WTC11 (cell line): ENCODE measurements at regions not wholly inside any gene's neighbourhood (a gene's known extent, or its start where the extent isn't known, plus 50 kb on each side); places are given as distances from the start of the nearest gene placed in this dataset.

Experiments
- ATAC-seq: fragments of 200-7000 bp; cut with Tn5 transposase; 2 replicates; pipeline ENCODE4 v1.10.0; 2021; ENCODE audit warnings: mild to moderate bottlenecking, moderate library complexity
- CTCF ChIA-PET: fragments of 300-600 bp; sonication (Branson Sonifier 250); formaldehyde crosslinking; loops from one replicate; lab custom pipeline; 2021; ENCODE audit warnings: antibody characterized with exemption; lab: Charles Lee
- POLR2A ChIA-PET: fragments of 350-600 bp; sonication (Branson Sonifier 250); formaldehyde crosslinking; loops from one replicate; lab custom pipeline; 2021; ENCODE audit warnings: antibody characterized with exemption; lab: Charles Lee
- DNase-seq: peaks from one replicate; pipeline ENCODE4 v3.0.0; 2021; ENCODE audit warnings: low spot score
- H3K27ac Mint-ChIP-seq: 2 replicates; pipeline ENCODE4 v1.8.0; 2021; ENCODE audit warnings: mixed read lengths
- H3K27me3 Mint-ChIP-seq: 2 replicates; pipeline ENCODE4 v1.8.0; 2021; ENCODE audit warnings: low read depth, mild to moderate bottlenecking, moderate library complexity, mixed read lengths
- H3K36me3 Mint-ChIP-seq: 2 replicates; pipeline ENCODE4 v1.8.0; 2021; ENCODE audit warnings: mixed read lengths
- H3K4me1 Mint-ChIP-seq: 2 replicates; pipeline ENCODE4 v1.8.0; 2022; ENCODE audit warnings: mixed read lengths
- H3K4me3 Mint-ChIP-seq: 2 replicates; pipeline ENCODE4 v1.8.0; 2021; ENCODE audit warnings: mild to moderate bottlenecking, moderate library complexity, mixed read lengths
- H3K9me3 Mint-ChIP-seq: 2 replicates; pipeline ENCODE4 v1.8.0; 2021; ENCODE audit warnings: mixed read lengths
- ARID4B ChIP-seq: sonication (generic); formaldehyde crosslinking; IDR thresholded peaks from 2 replicates; pipeline ENCODE4 v1.8.0; 2023; ENCODE audit warnings: missing genetic modification reagents, mild to moderate bottlenecking, borderline replicate concordance
- CBFB ChIP-seq: sonication (generic); formaldehyde crosslinking; IDR thresholded peaks from 2 replicates; pipeline ENCODE4 v1.8.1; 2022; ENCODE audit warnings: mild to moderate bottlenecking, low read depth, missing genetic modification reagents
- CDX4 ChIP-seq: fragments of 250-450 bp; sonication (Bioruptor Pico); IDR thresholded peaks from 2 replicates; pipeline ENCODE4 v1.9.0; 2021; ENCODE audit warnings: moderate library complexity, mild to moderate bottlenecking, inconsistent platforms, borderline replicate concordance
- CREM ChIP-seq: sonication (generic); formaldehyde crosslinking; IDR thresholded peaks from 2 replicates; pipeline ENCODE4 v1.8.1; 2022; ENCODE audit warnings: mild to moderate bottlenecking, missing genetic modification reagents, moderate library complexity
- CTCF ChIP-seq: fragments of 200-600 bp; IDR thresholded peaks from 2 replicates; pipeline ENCODE4 v1.8.0; 2022; ENCODE audit warnings: antibody characterized with exemption
- ESRRA ChIP-seq: sonication (generic); formaldehyde crosslinking; IDR thresholded peaks from 2 replicates; pipeline ENCODE4 v1.8.1; 2022; ENCODE audit warnings: mild to moderate bottlenecking, missing genetic modification reagents, borderline replicate concordance
- FOXK1 ChIP-seq: sonication (generic); formaldehyde crosslinking; IDR thresholded peaks from 2 replicates; pipeline ENCODE4 v1.8.0; 2022; ENCODE audit warnings: mild to moderate bottlenecking, moderate library complexity, missing genetic modification reagents
- NFATC4 ChIP-seq: fragments of 250-450 bp; sonication (Bioruptor Pico); IDR thresholded peaks from 2 replicates; pipeline ENCODE4 v1.9.0; 2021; ENCODE audit warnings: mild to moderate bottlenecking
- PREB ChIP-seq: sonication (generic); formaldehyde crosslinking; IDR thresholded peaks from 2 replicates; pipeline ENCODE4 v1.8.1; 2022; ENCODE audit warnings: mild to moderate bottlenecking, missing genetic modification reagents, moderate library complexity, borderline replicate concordance
- PRRX2 ChIP-seq: fragments of 250-450 bp; sonication (Bioruptor Pico); IDR thresholded peaks from 2 replicates; pipeline ENCODE4 v1.8.0; 2021; ENCODE audit warnings: mild to moderate bottlenecking
- TEAD4 ChIP-seq: sonication (generic); formaldehyde crosslinking; IDR thresholded peaks from 2 replicates; pipeline ENCODE4 v1.8.0; 2022; ENCODE audit warnings: mild to moderate bottlenecking, missing genetic modification reagents
- USF1 ChIP-seq: sonication (generic); formaldehyde crosslinking; IDR thresholded peaks from 2 replicates; pipeline ENCODE4 v1.8.0; 2022; ENCODE audit warnings: mild to moderate bottlenecking, missing genetic modification reagents
- USF2 ChIP-seq: sonication (generic); formaldehyde crosslinking; IDR thresholded peaks from 2 replicates; pipeline ENCODE4 v1.8.1; 2023; ENCODE audit warnings: mild to moderate bottlenecking, missing genetic modification reagents, moderate library complexity
- ZBTB43 ChIP-seq: sonication (generic); formaldehyde crosslinking; IDR thresholded peaks from 2 replicates; pipeline ENCODE4 v1.8.1; 2023; ENCODE audit warnings: mild to moderate bottlenecking, missing genetic modification reagents
- ZNF396 ChIP-seq: fragments of 250-450 bp; sonication (Bioruptor Pico); IDR thresholded peaks from 2 replicates; pipeline ENCODE4 v1.8.0; 2021; ENCODE audit warnings: mild to moderate bottlenecking, moderate library complexity, borderline replicate concordance

GRCh38 chr16:51968749-51969148 is 578.2 kb downstream of the TOX3 start (continued):
- TF ChIP-seq ARID4B (CRISPR knock-in tag) = no peak
- TF ChIP-seq FOXK1 = no peak
- no peak for TF ChIP-seq ZBTB43 (CRISPR knock-in tag)
- no peak for TF ChIP-seq CTCF
- no peak for TF ChIP-seq TEAD4
- no peak for TF ChIP-seq NFATC4 (CRISPR knock-in tag)
- no peak for TF ChIP-seq CREM (CRISPR knock-in tag)
- no peak for TF ChIP-seq CBFB (CRISPR knock-in tag)
- TF ChIP-seq ESRRA (CRISPR knock-in tag) = no peak

GRCh38 chr16:51967646-51968045 is 579.3 kb downstream of the TOX3 start:
- H3K4me1 Mint-ChIP-seq = peaks cover 31% of the 10 kb centered on the region
- 0 out of 2 replicates have a peak, but pooled peaks cover 6% of the 10 kb centered on the region for H3K9me3 Mint-ChIP-seq
- ATAC-seq = no peak
- peaks cover 2% of the 10 kb centered on the region; the same call in 1 of the 2 replicates for H3K27me3 Mint-ChIP-seq
- no peak for TF ChIP-seq USF1 (CRISPR knock-in tag)
- TF ChIP-seq PRRX2 (CRISPR knock-in tag) = no peak
- TF ChIP-seq CDX4 (CRISPR knock-in tag) = no peak
- TF ChIP-seq CREM (CRISPR knock-in tag) = no peak
- TF ChIP-seq ZNF396 (CRISPR knock-in tag) = no peak
- TF ChIP-seq USF2 (CRISPR knock-in tag) = no peak
- TF ChIP-seq PREB (CRISPR knock-in tag) = no peak
- H3K36me3 Mint-ChIP-seq = no peaks in the 10 kb centered on the region
- no peak overlapping the region for H3K4me3 Mint-ChIP-seq
- CTCF ChIA-PET = interaction anchor here (2.1 kb wide), 1 partner anchor 149 kb away, joined by 19 read pairs; no protein-coding TSS in a partner anchor
- POLR2A ChIA-PET = no interaction called here
- no peak overlapping the region for H3K27ac Mint-ChIP-seq
- no peak for DNase-seq
